ENCODE measurements at regions not wholly inside any gene's neighbourhood (a gene's known extent, or its start where the extent isn't known, plus 50 kb on each side); places are given as distances from the start of the nearest gene placed in this dataset.

- no peak for TF ChIP-seq CTCF (IDR thresholded peaks at IDR 0.05)
Observed at GRCh38 chr6:113434641-113435040, 422.5 kb upstream of the MARCKS start.

DNA sequence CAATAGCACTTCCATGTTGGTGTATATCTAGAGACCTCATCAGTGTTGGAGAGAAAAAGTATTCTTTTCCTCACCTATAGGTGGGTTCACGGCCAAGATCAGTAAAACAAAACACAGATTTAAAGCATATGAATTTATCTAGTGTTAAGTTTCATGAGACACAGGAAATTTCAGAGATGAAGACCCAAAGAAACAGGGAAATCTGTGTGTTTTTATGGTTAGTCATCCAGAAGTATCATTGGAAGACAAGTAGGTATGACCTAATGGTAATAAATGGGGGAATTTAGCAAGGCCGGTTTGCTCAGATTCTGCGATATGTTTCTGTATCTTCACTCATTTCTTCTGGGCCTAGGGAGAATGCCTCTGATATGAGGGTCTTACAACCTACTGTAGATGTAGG is 419.6 kb upstream of the MARCKS start:
- no peak for TF ChIP-seq CTCF (IDR thresholded peaks at IDR 0.05)

DNA sequence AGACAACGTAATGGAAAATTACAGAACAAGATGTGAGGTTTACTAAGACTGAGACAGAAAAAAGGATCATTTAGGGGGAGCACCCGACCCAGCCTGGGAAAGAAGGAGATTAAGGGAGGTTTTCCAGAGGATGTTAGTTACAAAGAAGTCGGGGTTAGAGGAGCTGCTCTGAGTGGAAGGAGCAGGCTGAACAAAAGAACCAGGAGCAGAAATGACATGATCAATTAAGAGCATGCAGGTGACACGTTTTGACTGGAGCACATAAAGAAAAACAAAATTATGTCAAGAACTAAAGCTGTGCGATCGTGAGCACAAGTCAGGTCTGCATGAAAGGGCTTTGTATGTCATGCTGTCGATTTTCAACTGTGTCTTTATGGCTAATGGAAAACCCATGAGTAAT is 417.3 kb upstream of the MARCKS start:
- no peak for TF ChIP-seq CTCF (IDR thresholded peaks at IDR 0.05)

GRCh38 chr6:113442040-113442439 is 415.1 kb upstream of the MARCKS start:
- TF ChIP-seq CTCF (IDR thresholded peaks at IDR 0.05): no peak

DNA sequence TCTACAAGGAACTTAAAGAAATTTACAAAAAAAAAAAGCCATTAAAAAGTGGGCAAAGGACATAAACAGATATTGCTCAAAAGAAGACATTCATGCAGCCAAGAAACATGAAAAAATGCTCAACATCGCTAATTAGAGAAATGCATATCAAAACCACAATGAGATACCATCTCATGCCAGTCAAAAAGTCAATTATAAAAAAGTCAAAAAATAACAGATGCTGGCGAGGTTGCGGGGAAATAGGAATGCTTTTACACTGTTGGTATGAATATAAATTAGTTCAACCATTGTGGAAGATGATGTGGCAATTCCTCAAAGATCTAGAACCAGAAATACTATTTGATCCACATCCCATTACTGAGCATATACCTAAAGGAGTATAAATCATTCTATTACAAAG is 411.9 kb upstream of the MARCKS start:
- no peak for TF ChIP-seq CTCF (IDR thresholded peaks at IDR 0.05)

- TF ChIP-seq CTCF (IDR thresholded peaks at IDR 0.05): no peak
Observed at GRCh38 chr6:113447088-113447831, 409.9 kb upstream of the MARCKS start.

DNA sequence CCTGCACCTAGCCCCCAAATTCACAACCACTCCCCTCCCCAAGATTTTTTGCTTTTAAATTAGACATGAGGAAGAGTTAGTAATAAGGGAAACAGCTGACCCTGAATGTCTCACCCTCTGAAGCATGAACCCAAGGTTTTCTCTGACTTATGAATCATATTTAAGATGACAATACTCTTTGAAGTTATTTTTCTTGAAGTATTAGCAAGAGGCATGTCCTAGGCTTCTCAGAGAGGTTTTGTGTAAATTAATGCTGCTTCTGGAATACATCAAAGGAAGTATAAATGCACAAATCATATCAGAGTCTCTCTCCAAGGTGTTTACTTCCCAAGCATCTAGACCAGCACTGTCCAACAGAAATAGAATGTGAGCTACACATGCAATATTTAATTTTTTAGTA is 408.1 kb upstream of the MARCKS start:
- TF ChIP-seq CTCF (IDR thresholded peaks at IDR 0.05): no peak

GRCh38 chr6:113450061-113450465 is 407.1 kb upstream of the MARCKS start:
- no peak for TF ChIP-seq CTCF (IDR thresholded peaks at IDR 0.05)
